Smooth muscle cell (in vitro differentiated cells): ENCODE measurements at regions not wholly inside any gene's neighbourhood (a gene's known extent, or its start where the extent isn't known, plus 50 kb on each side); places are given as distances from the start of the nearest gene placed in this dataset.

Source experiments
- DNase-seq: peaks from one replicate; lab custom pipeline; 2025; ENCODE audit not compliant: unreplicated experiment; lab: John Stamatoyannopoulos, UW
- H2AFZ ChIP-seq: fragments of 200-600 bp; sonication (generic); 2 replicates; pipeline ENCODE4 v1.6.0; 2016; ENCODE audit warnings: antibody characterized with exemption, low read depth, mild to moderate bottlenecking
- H3F3A ChIP-seq: fragments of 200-600 bp; sonication (generic); 2 replicates; pipeline ENCODE4 v1.6.0; 2017; ENCODE audit warnings: antibody characterized with exemption, low read depth
- H3K27ac ChIP-seq: fragments of 200-600 bp; sonication (generic); 2 replicates; pipeline ENCODE4 v1.5.1; 2016; ENCODE audit warnings: low read depth, mild to moderate bottlenecking
- H3K27me3 ChIP-seq: fragments of 200-600 bp; sonication (generic); 2 replicates; pipeline ENCODE4 v1.6.1; 2016; ENCODE audit warnings: low read depth, mild to moderate bottlenecking
- H3K36me3 ChIP-seq: fragments of 200-600 bp; sonication (generic); 2 replicates; pipeline ENCODE4 v1.5.1; 2016; ENCODE audit warnings: low read depth
- H3K4me1 ChIP-seq: fragments of 200-600 bp; sonication (generic); 2 replicates; pipeline ENCODE4 v1.5.1; 2016; ENCODE audit warnings: low read depth
- H3K4me2 ChIP-seq: fragments of 200-600 bp; sonication (generic); 2 replicates; pipeline ENCODE4 v1.6.0; 2016; ENCODE audit warnings: mild to moderate bottlenecking
- H3K4me3 ChIP-seq: fragments of 200-600 bp; sonication (generic); 2 replicates; pipeline ENCODE4 v1.5.1; 2016; ENCODE audit warnings: mild to moderate bottlenecking
- H3K79me2 ChIP-seq: fragments of 200-600 bp; sonication (generic); 2 replicates; pipeline ENCODE4 v1.6.0; 2016; ENCODE audit warnings: low read depth, mild to moderate bottlenecking
- H3K9ac ChIP-seq: fragments of 200-600 bp; sonication (generic); 2 replicates; pipeline ENCODE4 v1.6.0; 2016; ENCODE audit warnings: low read depth
- H3K9me3 ChIP-seq: fragments of 200-600 bp; sonication (generic); replicated peaks from 2 replicates; pipeline ENCODE4 v1.5.1; 2016; ENCODE audit warnings: low read depth
- H4K20me1 ChIP-seq: fragments of 200-600 bp; sonication (generic); 2 replicates; pipeline ENCODE4 v1.6.0; 2016; ENCODE audit warnings: low read depth
- WGBS: methylation state at CpG from one replicate; pipeline ENCODE4 v1.1.7; 2016; ENCODE audit warnings: low lambda C conversion rate; 5-methylcytosine and 5-hydroxymethylcytosine counted together
- TF ChIP-seq, protein P1 (sequence below): fragments of 200-600 bp; sonication (generic); IDR thresholded peaks from 2 replicates; pipeline ENCODE4 v1.5.1; 2017; ENCODE audit warnings: borderline replicate concordance, mild to moderate bottlenecking, antibody characterized with exemption; ENCODE audit not compliant: insufficient read depth, poor library complexity, severe bottlenecking

DNA sequence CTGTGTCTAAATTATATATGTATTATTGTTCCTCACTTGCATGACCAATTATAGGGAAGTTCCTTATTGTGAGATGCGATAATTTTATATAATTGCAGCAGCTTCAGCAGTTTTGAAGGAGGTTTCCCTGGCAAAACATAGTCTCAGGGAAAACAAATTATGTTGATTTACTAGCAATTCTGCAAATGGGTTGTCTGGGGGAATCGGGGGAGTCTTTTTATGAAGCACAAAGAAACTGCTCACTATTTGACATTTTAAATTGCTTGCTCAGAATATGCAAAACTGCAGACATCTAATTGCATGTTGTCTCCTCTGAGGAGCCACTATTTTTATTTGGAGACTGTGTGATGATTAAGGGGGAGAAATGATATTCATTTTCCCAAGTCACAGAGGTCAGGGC is 361.6 kb downstream of the YTHDC2 start:
- WGBS, result 96% methylated on average over 2 of the region's 2 CpGs
- Histone ChIP-seq H4K20me1 (no peaks in the 10 kb centered on the region), H3K4me2 (no peak overlapping the region), H3K27me3 (no peaks in the 10 kb centered on the region), H3K9me3 (no peaks in the 10 kb centered on the region), H3K4me3 (no peak overlapping the region), H3K79me2 (no peaks in the 10 kb centered on the region), H2AFZ (no peak overlapping the region), H3K4me1 (no peaks in the 10 kb centered on the region), H3K27ac (no peak overlapping the region), H3K9ac (no peak overlapping the region), H3F3A (no peaks in the 10 kb centered on the region), H3K36me3 (no peaks in the 10 kb centered on the region)
- TF ChIP-seq, protein P1, sequence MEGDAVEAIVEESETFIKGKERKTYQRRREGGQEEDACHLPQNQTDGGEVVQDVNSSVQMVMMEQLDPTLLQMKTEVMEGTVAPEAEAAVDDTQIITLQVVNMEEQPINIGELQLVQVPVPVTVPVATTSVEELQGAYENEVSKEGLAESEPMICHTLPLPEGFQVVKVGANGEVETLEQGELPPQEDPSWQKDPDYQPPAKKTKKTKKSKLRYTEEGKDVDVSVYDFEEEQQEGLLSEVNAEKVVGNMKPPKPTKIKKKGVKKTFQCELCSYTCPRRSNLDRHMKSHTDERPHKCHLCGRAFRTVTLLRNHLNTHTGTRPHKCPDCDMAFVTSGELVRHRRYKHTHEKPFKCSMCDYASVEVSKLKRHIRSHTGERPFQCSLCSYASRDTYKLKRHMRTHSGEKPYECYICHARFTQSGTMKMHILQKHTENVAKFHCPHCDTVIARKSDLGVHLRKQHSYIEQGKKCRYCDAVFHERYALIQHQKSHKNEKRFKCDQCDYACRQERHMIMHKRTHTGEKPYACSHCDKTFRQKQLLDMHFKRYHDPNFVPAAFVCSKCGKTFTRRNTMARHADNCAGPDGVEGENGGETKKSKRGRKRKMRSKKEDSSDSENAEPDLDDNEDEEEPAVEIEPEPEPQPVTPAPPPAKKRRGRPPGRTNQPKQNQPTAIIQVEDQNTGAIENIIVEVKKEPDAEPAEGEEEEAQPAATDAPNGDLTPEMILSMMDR, result no peak
- DNase-seq, result no peak

DNA sequence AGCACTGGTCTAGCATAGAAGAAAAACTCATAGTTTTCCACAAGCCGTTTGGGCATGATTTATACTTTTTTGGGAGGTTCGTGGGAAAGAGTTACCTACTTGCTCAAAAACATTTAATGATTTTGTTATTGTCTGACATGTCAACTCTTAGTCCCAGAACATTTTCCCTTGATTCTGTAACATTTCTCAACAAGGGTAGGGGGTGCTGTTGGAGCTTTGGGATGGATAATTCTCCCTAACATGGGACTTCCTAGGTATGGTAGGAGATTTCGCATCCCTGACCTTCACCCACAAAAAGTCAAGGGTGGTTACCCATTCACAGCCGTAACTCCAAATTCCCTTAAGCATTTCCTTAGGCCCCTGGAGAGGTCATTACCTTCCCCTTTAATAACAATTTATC is 378.0 kb downstream of the YTHDC2 start:
- Histone ChIP-seq H3K27ac (no peak overlapping the region), H3K4me1 (no peaks in the 10 kb centered on the region), H3K4me2 (no peak overlapping the region), H3K9me3 (no peaks in the 10 kb centered on the region), H3F3A (no peaks in the 10 kb centered on the region), H2AFZ (no peak overlapping the region), H3K9ac (no peak overlapping the region), H3K4me3 (no peak overlapping the region), H3K36me3 (no peaks in the 10 kb centered on the region), H4K20me1 (no peaks in the 10 kb centered on the region), H3K79me2 (no peaks in the 10 kb centered on the region), H3K27me3 (peaks cover 4% of the 10 kb centered on the region)
- no peak for DNase-seq
- 93% methylated on average over 4 of the region's 4 CpGs for WGBS
- TF ChIP-seq, protein P1, result no peak

GRCh38 chr5:113896789-113897188 is 383.3 kb downstream of the YTHDC2 start:
- H3K27me3 ChIP-seq, result peaks cover 4% of the 10 kb centered on the region
- no peak for DNase-seq
- no peaks in the 10 kb centered on the region for H3K4me1 ChIP-seq
- H3K9me3 ChIP-seq, result no peaks in the 10 kb centered on the region
- no peaks in the 10 kb centered on the region for H4K20me1 ChIP-seq
- no peak overlapping the region for H3K4me2 ChIP-seq
- no peaks in the 10 kb centered on the region for H3K79me2 ChIP-seq
- H3K4me3 ChIP-seq, result no peak overlapping the region
- H3K27ac ChIP-seq, result no peak overlapping the region
- H3K9ac ChIP-seq, result no peak overlapping the region
- no peak overlapping the region for H2AFZ ChIP-seq
- TF ChIP-seq, protein P1, result no peak
- 84% methylated on average over 3 of the region's 3 CpGs for whole genome bisulfite sequencing
- H3F3A ChIP-seq, result no peaks in the 10 kb centered on the region
- no peaks in the 10 kb centered on the region for H3K36me3 ChIP-seq

DNA sequence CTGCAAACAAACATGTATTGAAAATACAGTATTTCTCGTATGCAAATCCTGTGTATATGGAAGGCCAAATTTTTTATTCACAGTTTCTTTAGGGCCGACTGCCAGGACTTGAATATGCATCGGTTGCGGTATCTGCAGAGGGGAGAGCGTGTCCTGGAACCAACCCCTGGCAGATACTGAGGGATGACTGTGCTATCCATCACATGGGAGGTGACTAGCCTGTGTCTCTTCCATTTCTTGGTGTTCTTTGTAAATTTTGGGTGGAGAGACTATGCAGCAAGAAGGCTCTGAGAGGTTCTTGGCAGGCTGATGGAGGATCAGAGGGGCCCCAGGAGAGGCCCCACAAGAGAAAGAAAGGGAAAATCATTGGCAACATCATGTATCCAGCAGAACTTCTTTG is 384.3 kb downstream of the YTHDC2 start:
- Histone ChIP-seq H3K36me3 (no peaks in the 10 kb centered on the region), H3K27ac (no peak overlapping the region), H3K9me3 (no peaks in the 10 kb centered on the region), H4K20me1 (no peaks in the 10 kb centered on the region), H3K79me2 (no peaks in the 10 kb centered on the region), H3K9ac (no peak overlapping the region), H3F3A (no peaks in the 10 kb centered on the region), H3K27me3 (peaks cover 4% of the 10 kb centered on the region), H3K4me1 (no peaks in the 10 kb centered on the region), H3K4me3 (no peak overlapping the region), H3K4me2 (no peak overlapping the region), H2AFZ (no peak overlapping the region)
- 96% methylated on average over 5 of the region's 5 CpGs for WGBS
- no peak for DNase-seq
- TF ChIP-seq, protein P1, result no peak
